NCI-H2196 (cell line): ENCODE measurements at regions not wholly inside any gene's neighbourhood (a gene's known extent, or its start where the extent isn't known, plus 50 kb on each side); places are given as distances from the start of the nearest gene placed in this dataset.

Experiments used
- DNase-seq: peaks from one replicate; lab custom pipeline; 2025; ENCODE audit not compliant: unreplicated experiment; lab: John Stamatoyannopoulos, UW

DNA sequence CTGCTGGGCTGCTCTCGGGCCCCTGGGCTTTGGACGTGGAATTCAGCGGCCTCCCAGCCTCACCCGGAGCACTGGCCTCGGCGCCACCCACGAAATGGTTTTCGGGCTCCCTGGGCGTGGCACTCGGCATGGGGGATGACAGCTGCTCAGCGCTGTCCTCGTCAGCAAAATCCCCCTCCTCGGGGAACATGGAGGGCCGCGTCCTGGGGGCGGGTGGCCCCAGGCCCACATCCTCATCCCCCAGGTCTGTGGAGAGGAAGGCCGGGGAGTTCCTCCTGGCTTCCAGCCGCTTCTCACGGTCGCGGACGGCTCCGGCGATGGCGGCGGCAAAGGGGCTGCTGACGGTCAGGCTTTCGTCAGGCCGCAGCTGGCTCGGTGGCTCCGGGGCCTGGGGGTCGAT lies 88.4 kb downstream of the CTTN start:
- no peak for DNase-seq

DNA sequence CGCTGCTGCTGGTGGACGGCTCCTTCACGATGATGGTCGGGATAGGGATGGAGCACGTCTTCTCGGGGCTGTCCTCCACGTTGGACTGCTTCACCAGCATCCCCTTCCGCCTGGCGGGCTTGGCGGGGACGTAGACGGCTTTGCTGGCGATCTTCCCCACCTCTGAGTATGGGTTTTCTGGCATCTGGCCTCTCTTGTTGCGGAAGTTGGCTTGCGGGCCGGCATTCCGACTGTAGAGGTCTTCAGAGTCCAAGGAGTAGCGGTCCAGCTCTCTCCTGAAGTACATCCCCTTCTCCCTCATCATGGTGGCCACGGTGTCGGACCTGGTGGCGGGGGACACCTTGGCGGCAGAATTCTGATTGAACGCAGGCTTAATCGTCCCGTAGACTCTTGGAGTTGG lies 88.8 kb downstream of the CTTN start:
- no peak for DNase-seq

DNA sequence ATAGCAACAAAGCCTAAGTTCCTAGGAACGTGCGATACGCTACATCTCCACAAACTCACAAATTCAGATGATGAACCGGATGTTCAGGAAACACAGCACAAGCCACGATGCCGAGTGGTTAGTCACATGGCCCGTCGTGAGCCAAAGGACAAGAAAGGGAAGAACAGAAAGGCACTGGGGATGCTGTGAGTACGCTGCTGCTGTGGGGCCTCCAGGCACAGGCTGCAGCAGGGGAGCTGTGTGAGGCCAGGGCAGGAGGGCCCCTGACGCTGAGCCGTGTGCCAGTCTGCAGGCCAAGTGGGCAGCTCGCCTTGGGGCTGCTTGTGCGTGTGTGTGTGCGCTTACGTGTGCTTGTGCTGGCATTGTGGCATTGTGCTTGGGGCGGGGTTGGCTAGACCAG lies 89.4 kb downstream of the CTTN start:
- no peak for DNase-seq

DNA sequence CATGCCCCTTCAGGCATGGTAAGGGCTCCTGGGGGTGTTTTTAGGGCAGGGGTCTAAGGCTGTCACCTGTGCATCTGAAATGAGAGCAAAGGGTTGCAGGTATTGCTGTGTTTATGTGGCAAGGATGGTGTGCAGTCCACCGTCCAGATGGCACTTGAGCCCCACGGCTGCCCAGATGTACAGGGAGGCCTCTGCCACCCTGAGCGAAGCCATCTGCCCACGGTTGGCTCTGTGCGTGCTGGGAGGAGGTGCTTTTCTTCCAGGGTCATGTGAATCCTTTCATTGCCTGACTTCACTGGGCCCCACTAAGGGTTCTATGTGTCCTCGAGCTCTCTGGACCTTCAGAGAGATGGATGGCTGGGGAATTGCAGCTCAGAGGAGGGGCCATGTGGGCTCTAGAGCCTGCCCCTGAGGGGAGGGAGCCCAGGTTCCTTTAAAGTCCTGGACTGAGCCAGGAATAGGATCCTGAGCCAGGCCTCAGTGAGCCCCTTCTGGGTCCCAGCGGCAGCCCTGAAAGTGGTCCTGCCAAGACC lies 89.9 kb downstream of the CTTN start:
- DNase-seq, result no peak

DNA sequence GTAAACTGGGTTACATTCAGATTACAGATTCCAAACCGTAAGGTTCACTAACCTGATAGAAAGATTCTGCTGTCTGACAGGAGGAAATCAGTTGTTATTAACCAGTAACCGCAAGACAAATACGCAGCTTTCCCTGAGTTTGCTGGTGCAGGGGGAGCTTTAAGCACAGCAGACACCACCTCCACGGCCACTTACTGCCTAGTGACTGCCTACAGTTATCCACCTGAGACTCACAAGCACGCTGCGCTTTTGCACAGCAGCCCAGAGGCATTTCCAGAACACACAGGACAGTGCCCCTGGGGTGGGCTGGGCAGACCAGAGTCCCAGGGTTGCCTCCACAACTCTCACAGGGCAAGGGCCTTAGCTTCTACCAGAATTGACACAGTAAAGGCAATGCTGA lies 90.9 kb downstream of the CTTN start:
- no peak for DNase-seq

DNA sequence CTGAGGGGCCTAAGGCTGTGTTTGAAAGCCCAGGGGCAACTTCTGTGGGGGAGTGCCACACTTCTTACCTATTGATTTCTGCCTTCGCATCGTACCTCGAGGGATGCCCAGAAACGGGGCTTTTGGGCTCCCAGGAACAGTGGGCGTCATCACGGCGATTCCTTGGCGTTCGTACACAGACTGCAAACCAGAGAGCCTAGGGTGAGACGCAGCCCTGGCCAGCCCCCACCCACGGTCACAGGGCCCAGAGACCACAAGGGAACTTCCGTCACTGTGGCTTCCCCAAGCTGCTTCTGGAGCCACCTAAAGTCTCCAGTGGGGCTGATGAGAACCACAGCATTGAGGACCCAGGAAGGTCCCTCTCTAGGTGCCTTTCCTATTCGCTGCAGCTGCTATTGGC lies 91.9 kb downstream of the CTTN start:
- no peak for DNase-seq

DNA sequence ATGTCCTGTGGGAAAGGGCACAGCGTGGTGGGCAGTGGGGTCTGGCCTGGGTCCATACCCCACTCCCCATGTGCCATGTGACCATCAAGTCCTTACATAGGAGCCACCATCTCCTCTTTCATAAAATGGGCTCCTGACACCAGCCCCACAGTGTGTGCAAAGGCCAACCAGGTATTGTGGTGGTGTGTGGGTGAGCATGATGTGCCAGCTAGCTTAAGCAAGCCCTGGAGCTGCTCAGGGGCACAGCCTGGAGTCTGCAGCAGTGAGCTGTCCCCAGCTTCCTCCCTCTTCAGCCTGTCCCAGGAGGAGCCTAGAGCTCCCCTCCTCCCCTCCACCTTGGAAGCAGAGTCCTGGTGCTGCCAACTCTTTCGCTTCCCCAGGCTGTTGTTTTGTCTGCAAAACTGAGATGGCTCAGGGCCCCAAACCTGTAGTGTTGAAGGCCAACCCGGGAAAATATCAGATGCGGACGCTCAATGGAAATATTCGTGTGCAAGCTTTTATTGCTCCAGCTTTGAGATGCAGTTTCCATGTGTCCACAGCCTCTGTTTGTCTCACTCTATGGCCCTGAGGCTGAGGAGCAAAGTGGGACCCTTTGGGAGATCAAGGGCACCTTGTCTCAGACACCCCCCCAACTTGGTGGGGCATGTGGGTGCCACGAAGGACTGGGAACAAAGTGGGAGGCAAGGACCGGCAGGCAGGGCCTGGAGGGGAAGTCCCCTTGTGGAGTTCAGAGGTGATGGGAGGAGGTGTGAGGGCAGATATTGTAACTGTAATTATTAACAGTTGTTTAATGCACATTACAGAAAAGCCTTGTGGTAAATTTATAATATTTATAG lies 92.6 kb downstream of the CTTN start:
- no peak for DNase-seq

DNA sequence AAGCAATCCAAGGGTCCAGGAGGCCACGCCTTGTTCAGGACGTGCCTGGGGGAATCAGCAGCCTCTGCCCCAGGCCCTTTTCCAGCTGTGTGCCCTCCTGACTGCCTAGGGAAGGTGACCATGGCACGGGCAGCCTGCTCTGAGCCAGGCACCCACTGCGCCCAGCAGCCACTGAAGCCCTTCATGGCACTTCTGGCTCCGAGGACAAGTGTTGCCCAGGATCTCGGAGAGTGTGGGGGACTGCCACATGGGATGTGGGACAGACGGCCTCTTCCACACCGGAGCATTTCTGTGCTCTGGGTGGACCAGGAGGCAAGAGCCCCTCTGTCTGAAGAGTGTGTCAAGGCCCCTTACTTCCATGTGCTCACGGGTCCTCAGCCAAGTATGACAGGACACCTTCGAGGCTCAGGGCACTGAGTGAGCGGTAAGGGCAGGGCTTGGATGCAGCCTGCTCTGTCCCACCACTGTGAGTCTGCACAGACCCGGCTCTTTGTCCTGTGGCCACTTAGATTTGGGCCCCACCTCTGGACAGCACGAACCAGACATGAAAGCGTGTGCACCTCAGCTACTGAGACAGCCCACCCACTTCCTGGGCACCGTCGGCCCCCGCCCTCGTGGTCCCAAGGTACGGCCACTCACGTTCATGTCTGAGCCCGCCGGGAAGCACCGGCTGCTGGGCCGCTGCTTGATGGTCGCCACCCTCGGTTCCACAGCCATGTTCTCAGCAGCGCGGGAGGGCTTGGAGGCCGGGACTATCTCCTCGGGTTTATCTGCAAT lies 93.6 kb downstream of the CTTN start:
- no peak for DNase-seq

DNA sequence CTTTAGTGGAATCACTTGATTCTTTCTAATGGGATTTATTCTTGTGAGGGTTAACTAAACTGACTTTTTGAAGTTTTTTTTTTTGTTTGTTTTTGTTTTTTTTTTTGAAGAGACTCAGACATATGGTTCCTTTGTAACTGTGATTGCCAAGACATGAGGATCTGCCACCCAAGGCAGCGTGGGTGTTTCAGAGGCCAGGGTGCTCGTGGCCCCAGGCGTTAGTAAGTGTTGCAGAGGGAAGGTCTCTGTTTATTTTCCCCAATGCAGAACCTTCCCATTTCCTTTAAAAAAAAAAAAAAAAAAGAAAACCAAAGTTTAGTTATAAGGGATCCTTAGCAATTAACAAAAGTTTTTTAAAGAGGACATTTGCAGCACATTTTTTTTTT lies 94.8 kb downstream of the CTTN start:
- no peak for DNase-seq

DNA sequence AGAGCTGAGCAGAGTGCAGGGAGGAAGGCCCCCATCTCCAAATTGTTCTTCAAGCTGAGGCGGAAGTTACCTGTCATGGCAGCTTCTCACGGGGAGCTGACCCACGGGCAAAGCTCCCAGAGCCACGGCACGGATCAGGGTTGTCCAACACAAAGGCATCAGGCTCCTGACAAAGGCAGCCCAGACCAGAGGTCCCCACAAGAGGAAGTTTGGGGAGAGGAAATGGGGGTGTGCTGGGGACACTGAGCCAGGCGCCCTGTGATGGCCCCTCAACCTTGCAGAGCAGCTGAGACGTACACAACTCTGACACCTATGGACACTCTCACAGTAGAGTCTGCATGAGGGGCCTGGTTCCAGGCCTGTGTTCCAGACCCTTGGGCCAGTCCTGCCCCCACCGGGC lies 95.6 kb downstream of the CTTN start:
- no peak for DNase-seq

DNA sequence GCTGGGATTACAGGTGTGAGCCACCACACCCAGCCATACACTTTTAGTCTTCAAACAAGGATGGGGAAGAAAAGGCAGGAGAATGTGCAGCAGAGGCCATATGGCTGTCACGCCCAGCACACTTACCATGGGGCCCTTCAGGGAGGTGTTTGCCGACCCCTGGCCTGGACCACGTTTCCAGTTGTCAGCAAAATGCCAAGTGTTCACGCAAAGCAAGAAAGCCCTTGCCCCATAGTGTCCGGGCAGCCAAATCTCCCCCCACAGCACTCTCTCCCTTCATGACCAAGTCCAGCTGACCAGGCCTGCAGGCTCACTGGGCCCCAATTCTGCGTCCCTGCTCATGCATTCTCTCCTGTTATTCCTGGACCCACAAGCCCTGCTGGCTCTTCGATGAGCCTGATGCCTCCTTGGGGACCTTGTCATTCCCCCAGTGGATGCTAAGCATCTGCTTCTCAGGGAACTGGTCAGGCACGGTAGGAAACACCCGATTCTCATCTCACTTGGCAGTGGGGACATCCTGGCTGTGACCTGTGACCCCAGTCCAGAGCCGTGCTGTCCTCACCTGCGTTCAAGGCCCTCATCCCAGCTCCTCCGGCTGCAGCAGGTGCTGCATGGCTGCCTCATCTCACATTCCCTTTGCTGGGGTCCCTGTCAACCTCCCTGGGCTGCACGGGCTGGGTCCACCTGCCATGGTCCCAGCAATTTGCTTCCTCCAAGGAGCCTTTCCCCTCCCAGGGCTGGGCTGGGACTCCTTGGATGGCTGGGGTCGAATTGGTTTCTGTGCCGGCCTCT lies 96.4 kb downstream of the CTTN start:
- DNase-seq, result no peak

DNA sequence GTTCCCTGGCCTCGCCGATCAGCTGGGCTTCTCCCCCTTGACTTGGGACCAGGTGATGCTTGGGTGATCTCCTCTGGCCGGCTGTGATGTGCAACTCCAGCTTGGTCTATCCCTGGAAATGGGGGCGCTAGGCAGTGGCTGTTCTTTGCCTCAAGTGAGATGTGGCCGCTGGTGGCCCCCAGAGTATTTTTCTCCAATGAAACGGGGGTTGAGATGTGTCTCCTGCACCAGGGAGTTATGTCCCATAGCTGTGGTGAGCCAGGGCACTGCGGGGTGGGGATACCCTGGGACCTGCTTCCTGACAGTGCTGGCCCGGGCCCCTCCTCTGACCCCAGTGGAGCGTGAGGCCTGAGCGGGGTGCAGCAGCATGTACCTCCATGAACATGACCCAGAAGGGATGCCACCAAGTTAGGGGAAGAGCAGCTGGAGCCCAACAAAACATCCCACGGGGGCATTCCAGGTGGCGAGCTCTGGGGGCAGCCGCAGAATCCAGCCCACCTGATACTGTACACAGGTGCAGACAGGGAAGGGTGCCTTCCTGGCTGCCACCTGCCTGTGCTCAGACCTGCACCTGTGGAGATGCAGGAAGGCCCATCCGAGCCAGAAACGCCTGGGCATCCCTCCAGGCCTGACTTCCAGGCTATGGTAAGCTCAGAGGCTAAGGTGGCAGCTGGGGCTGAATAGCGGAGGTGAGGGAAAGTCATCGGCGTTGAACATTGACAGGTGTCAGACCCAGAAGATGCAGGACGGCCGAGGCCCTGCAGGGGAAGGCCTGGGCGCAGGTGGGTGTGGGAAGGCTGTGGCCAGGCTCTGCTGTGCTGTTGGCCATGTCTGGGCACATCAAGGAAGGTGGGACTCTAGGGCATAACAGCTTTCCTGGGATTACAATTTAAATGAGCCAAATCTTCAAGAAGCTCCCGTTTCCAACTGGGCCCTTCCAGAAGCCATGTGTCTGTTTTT lies 97.3 kb downstream of the CTTN start:
- DNase-seq, result peak; percentile 87

DNA sequence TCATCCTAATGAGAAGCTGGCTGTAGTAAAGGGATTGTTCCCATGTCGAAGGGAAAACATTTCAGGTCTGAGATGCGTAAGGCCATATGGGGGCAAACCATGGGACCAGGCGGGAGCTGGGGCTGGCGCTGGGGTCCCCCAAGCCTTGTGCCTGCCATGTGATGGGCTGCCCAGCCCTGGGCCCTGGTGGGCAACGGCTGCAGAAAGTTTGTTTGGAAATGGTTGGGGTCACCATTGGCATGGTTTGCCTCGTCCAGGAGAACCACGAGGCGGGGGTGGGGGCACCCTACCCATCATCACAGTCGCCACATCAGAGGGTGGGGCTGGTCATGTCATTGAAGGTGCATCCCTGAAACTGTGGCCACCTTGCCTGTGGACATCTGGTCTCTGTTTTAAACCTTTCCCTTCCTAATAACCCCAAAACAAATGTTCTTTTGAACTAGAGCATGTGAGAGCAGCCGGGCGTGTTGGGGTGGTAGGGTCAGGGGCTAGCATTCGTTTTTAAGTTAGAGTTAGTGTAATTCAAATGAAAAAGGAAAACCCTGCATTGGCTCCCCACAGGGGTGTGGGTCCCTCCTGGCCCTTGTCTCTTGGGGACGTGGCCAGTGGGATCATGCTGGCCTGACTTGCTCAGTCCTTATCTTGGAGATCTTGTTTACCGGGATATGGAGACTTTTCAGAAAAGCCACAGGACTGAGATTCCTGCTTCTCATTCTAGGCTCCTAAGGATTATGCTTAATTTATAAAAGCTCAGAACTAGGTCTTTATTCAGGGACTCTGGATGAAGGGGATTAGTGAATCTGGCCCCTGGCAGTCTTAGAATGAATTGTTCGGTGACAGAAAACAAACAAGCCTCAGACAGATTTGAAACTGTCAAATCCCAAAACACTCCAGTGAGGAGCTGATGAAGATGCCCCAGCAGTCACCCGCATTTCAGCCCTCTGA lies 98.5 kb downstream of the CTTN start:
- DNase-seq, result no peak

DNA sequence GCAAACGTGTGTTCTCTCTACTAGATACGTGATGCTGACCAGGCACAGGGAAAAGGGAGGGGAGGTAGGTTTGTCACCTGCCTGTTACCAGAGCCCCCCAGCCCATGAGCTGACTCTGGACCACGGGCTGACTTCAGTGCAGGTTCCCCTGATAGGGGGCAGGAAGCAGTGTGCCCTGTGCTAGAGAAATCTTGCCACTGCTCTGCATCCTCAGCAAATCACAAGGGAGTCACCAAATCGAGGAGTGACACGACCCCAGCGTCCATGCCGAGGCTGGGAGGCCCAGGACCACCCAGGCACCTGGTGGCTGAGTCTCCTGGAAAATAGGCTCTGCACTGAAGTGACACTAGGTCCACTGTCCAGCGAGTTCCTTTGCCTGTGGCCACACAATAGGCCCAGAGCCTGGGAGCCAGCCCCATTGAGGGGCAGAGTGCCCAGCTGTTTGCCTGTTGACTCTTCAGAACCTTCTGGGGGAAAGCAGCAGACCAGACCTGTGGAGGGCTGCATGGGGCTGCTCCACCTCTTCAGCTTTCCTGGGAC lies 99.3 kb downstream of the CTTN start:
- no peak for DNase-seq

DNA sequence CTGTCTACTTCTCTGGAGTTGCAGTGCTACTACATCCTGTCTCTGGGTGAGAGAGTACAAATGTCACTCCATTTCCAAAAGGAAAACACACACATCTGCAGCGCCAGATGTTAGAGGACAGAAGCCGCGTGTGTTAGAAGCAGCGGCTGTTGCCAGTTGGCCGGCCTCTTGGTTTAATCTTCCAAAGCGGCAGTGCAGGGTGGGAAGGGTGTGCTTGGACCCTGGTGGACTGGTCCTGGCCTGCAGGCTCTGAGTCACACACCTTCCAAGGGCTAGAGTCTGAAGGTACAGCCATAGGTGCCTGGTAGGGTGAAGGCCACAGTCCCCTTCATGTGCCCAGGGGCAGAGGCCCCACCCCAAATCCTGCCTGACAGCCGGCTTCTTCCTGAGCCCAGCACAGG lies 99.8 kb downstream of the CTTN start:
- DNase-seq, result no peak

DNA sequence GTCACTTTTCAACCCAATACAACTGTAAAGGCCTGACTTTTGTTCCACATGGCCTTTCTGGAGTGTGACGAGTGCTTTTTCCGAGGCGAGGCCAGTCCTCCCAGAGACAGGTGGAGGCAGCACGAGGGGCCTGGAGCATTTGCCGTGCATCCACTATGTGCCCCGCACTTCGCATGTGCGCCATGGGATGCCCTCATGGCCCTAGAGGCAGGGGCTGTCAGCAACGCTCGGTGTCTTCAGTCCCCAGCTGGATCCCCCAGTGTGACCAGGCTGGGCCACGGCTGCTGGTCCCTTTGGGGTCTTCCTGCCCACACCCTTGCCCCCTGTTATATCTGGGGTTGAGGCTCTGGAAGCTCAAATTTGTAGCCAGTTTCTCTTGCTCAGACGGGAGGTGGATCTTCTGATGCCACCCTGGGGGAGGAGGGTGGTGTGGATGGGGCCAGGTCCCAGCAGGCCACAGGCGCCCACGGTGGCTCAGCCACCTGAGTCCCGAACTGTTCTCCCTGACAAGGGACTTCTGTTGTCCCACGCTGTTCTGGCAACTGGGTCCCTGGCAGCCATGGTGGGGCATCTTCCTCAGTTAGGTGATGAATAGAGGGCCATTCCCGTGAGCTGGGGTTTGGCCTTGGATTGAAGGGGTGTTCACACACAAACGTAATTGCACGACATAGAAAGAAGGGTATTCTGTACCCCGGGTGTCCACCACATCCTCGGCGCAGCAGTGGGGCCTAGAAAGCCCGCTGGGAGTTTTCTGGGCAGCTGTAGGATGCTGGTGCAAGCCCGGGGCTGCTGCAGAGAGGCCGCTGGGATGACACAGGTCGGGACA lies 100.9 kb downstream of the CTTN start:
- no peak for DNase-seq

DNA sequence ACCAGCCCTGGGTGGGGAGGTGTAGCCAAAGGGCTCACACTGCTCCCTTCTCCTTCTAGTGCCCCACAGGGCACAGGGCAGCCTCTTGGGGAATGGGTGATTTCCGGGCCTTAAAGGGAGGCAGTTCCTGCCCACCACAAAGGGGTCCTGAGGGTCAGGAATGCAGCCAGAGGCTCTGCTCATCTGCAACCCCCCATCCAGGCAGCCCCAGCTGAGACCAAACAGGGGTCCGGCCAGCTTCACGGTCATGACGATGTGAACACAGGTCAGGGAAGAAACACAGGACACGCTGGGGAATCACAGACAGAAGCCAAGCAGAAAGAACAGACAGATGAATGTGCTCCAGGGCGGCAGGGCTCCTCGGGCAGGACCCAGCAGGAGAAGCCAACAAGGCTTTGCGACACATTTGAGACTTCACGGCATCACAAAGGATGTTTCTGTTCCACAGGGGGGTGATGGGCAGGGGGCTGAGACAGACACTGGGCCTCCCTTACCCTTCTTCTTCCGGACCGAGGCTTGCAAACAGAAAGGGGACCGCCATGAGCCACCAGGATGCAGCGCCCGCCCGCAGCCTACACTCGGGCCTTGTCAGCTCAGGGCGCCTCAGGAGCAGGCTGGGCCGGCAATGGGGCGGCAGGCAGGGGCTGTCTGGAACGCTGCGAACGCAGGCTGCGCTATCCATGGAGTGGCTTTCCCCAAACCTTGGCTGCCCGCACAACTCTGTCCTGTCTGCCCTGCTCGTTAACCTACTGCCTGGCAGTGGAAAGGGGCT lies 101.9 kb downstream of the CTTN start:
- no peak for DNase-seq
